PC-3 (cell line): ENCODE measurements at regions not wholly inside any gene's neighbourhood (a gene's known extent, or its start where the extent isn't known, plus 50 kb on each side); places are given as distances from the start of the nearest gene placed in this dataset.

ENCODE experiments used
- ATAC-seq: fragments of 200-7000 bp; cut with Tn5 transposase; 2 replicates; pipeline ENCODE4 v1.9.1; 2020; ENCODE audit warnings: mild to moderate bottlenecking, moderate library complexity
- BruUV-seq: library from RNA; stranded (reverse); fragments of 400-500 nt; replicated peaks from 2 replicates; lab custom pipeline; 2021; lab: Mats Ljungman, UMichigan
- CTCF ChIA-PET: fragments of 300-600 bp; sonication (Branson Sonifier 250); formaldehyde crosslinking; loops from one replicate; lab custom pipeline; 2022; ENCODE audit warnings: antibody characterized with exemption; lab: Charles Lee
- POLR2A ChIA-PET: fragments of 300-600 bp; sonication (Branson Sonifier 250); formaldehyde crosslinking; loops from one replicate; lab custom pipeline; 2022; ENCODE audit warnings: antibody characterized with exemption; ENCODE audit not compliant: unreplicated experiment; lab: Charles Lee
- DNase-seq: peaks from one replicate; pipeline ENCODE4 v3.0.0-alpha.2; 2015
- H2AFZ ChIP-seq: fragments of 300-600 bp; sonication (generic); 2 replicates; pipeline ENCODE4 v1.6.0; 2016; ENCODE audit warnings: antibody characterized with exemption, low read length
- H3F3A ChIP-seq: fragments of 300-600 bp; sonication (generic); one replicate; pipeline ENCODE4 v1.6.0; 2017; ENCODE audit warnings: antibody characterized with exemption, low read length, control low read depth, mild to moderate bottlenecking; ENCODE audit not compliant: unreplicated experiment
- H3K27ac ChIP-seq: fragments of 300-600 bp; sonication (generic); 2 replicates; pipeline ENCODE4 v1.5.1; 2016; ENCODE audit warnings: mild to moderate bottlenecking, low read length
- H3K27me3 ChIP-seq: fragments of 300-600 bp; sonication (generic); 2 replicates; pipeline ENCODE4 v1.6.1; 2016; ENCODE audit warnings: low read length, mixed read lengths
- H3K36me3 ChIP-seq: fragments of 300-600 bp; sonication (generic); 2 replicates; pipeline ENCODE4 v1.6.1; 2016; ENCODE audit warnings: low read depth, mixed run types, low read length, mixed read lengths
- H3K4me1 ChIP-seq: fragments of 300-600 bp; sonication (generic); 2 replicates; pipeline ENCODE4 v1.5.1; 2016; ENCODE audit warnings: low read length; ENCODE audit not compliant: insufficient read depth
- H3K4me2 ChIP-seq: fragments of 300-600 bp; sonication (generic); 2 replicates; pipeline ENCODE4 v1.6.0; 2016; ENCODE audit warnings: low read length
- H3K4me3 ChIP-seq: fragments of 300-600 bp; sonication (generic); 2 replicates; pipeline ENCODE4 v1.5.1; 2016; ENCODE audit warnings: mild to moderate bottlenecking, low read length, mixed read lengths
- H3K79me2 ChIP-seq: fragments of 300-600 bp; sonication (generic); 2 replicates; pipeline ENCODE4 v1.6.1; 2017; ENCODE audit warnings: low read length, mixed read lengths
- H3K9ac ChIP-seq: fragments of 300-600 bp; sonication (generic); 2 replicates; pipeline ENCODE4 v1.6.0; 2016; ENCODE audit warnings: mild to moderate bottlenecking, low read length
- H3K9me2 ChIP-seq: fragments of 300-600 bp; sonication (generic); replicated peaks from 2 replicates; pipeline ENCODE4 v1.6.1; 2016; ENCODE audit warnings: mixed run types, low read length, mixed read lengths
- H3K9me3 ChIP-seq: fragments of 300-600 bp; sonication (generic); 2 replicates; pipeline ENCODE4 v1.6.1; 2016; ENCODE audit warnings: low read length, mixed read lengths
- H4K20me1 ChIP-seq: fragments of 300-600 bp; sonication (generic); 2 replicates; pipeline ENCODE4 v1.6.1; 2016; ENCODE audit warnings: low read length, mixed read lengths
- EZH2 ChIP-seq: fragments of 300-600 bp; sonication (generic); IDR thresholded peaks from one replicate; pipeline ENCODE4 v1.6.1; 2017; ENCODE audit warnings: antibody characterized with exemption, mild to moderate bottlenecking, low read length; ENCODE audit not compliant: unreplicated experiment
- EZH2phosphoT487 ChIP-seq: fragments of 300-600 bp; sonication (generic); IDR thresholded peaks from 2 replicates; pipeline ENCODE4 v1.6.1; 2018; ENCODE audit warnings: mild to moderate bottlenecking, antibody characterized with exemption, low read length, borderline replicate concordance
- intact Hi-C: fragments of 100-400 bp; cut with micrococcal nuclease; formaldehyde crosslinking; loops from 2 replicates; pipeline ENCODE4 v1.9.0; 2023
- TF ChIP-seq, protein P1 (sequence below): fragments of 300-600 bp; sonication (generic); conservative IDR thresholded peaks from 2 replicates; pipeline ENCODE4 v1.5.1; 2017; ENCODE audit warnings: antibody characterized with exemption, low read depth, mild to moderate bottlenecking, low read length

DNA sequence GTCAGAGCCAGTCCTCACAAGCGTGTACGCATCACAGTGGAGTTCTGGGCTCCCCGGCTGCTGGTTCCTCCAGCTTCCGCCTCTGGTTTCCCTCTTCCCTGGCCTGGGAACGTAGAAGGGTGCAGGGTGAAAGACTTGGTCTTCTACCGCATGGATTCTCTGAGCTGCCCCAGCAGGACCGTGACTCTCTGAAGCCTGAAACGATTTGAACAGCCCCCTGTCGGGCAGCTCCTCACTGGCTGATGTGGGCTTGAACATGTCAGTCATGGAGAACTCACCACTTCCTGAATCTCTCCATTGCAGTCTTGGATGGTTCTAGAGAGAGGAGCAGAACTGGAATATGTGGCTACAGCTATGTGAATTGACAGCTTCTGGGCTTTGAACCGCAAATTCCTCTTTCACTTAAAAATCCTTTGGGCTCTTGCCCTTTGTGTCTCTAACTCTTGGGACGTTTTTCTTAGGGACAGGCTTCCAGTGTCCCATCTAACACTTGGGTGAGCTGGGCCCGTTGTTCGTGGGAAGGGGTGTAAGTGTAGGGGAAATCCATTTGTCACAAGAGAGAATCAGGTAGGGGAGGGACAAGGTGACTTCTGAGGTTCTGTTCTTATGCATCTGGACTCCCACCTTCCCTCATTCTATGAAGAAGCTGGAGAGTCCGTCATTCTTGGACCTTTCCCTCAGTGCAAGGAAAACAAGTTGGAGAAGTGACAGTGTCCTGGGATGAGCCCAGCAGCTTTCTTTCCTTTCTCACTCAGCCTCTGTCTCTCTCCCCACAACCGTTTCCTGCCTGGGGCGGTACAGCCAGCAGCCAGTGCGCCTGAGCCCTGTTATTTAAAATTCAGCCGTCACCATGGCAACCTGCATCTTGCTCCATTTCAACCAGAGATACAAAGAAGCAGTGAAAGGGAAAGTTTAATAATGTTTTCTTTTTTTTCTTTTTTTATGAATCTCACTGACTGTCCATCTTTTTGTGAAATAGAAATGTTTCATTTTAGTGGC lies 84.7 kb downstream of the PTTG1 start:
- no peak overlapping the region for H3K4me3 ChIP-seq
- DNase-seq (no peak), ATAC-seq (no peak)
- no peaks in the 10 kb centered on the region for H3K9me3 ChIP-seq
- intact Hi-C loops: loop anchor here (5.0 kb wide), 1 partner anchor 281 kb away; no protein-coding TSS in a partner anchor
- H3F3A ChIP-seq: no peaks in the 10 kb centered on the region
- no peaks in the 10 kb centered on the region for H3K4me1 ChIP-seq
- H3K9ac ChIP-seq: no peak overlapping the region
- peaks cover 6% of the 10 kb centered on the region; the same call in 1 of the 2 replicates for H3K27me3 ChIP-seq
- ChIA-PET CTCF (interaction anchor here (0.9 kb wide), 1 partner anchor 67 kb away, joined by 4 read pairs; no protein-coding TSS in a partner anchor), POLR2A (no interaction called here)
- H3K9me2 ChIP-seq: no peaks in the 10 kb centered on the region
- BruUV-seq: no TSS peak
- H3K36me3 ChIP-seq: no peaks in the 10 kb centered on the region
- no peak overlapping the region for H3K4me2 ChIP-seq
- H4K20me1 ChIP-seq: no peaks in the 10 kb centered on the region
- no peak overlapping the region for H2AFZ ChIP-seq
- H3K27ac ChIP-seq: no peak overlapping the region
- no peaks in the 10 kb centered on the region for H3K79me2 ChIP-seq
- TF ChIP-seq EZH2phosphoT487 (no peak), EZH2 (no peak)
- TF ChIP-seq, protein P1, sequence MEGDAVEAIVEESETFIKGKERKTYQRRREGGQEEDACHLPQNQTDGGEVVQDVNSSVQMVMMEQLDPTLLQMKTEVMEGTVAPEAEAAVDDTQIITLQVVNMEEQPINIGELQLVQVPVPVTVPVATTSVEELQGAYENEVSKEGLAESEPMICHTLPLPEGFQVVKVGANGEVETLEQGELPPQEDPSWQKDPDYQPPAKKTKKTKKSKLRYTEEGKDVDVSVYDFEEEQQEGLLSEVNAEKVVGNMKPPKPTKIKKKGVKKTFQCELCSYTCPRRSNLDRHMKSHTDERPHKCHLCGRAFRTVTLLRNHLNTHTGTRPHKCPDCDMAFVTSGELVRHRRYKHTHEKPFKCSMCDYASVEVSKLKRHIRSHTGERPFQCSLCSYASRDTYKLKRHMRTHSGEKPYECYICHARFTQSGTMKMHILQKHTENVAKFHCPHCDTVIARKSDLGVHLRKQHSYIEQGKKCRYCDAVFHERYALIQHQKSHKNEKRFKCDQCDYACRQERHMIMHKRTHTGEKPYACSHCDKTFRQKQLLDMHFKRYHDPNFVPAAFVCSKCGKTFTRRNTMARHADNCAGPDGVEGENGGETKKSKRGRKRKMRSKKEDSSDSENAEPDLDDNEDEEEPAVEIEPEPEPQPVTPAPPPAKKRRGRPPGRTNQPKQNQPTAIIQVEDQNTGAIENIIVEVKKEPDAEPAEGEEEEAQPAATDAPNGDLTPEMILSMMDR: no peak

DNA sequence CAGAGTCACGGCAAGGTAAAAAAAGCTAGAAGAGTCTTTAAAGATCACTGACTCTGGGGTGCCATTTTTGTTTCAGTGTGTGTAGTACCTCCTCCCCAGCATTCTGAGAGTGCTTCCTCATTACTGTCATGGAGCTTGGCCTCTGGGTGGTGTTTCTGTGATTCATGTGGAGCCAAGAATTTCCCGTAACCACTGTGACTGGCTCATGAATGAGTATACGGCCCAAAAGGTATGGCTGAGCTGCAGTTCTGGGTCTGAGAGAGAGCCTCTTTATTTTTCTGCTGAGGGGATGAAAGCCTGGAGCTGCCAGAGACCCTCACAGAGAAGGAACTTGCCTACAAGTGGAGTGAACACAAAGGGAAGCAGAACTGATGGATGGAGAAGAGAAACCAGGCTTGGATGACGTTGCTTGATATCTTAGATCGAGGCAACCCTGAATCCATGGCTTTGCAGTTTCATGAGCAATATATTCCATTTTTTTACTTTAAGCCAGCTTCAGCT lies 85.6 kb downstream of the PTTG1 start:
- no peaks in the 10 kb centered on the region for H3F3A ChIP-seq
- no peaks in the 10 kb centered on the region for H3K9me2 ChIP-seq
- no peaks in the 10 kb centered on the region for H3K36me3 ChIP-seq
- no peak overlapping the region for H3K4me2 ChIP-seq
- H3K79me2 ChIP-seq: no peaks in the 10 kb centered on the region
- CTCF ChIA-PET: interaction anchor here (0.7 to 0.8 kb wide), 2 partner anchors 68 to 1767 kb away, joined by 3 read pairs; no protein-coding TSS in a partner anchor
- no peaks in the 10 kb centered on the region for H3K4me1 ChIP-seq
- peak overlapping the region; percentile 6; the same call in 1 of the 2 replicates for H2AFZ ChIP-seq
- intact Hi-C loops: loop anchor here (5.0 kb wide), 1 partner anchor 280 kb away; no protein-coding TSS in a partner anchor
- H3K4me3 ChIP-seq: no peak overlapping the region
- H3K27me3 ChIP-seq: peaks cover 14% of the 10 kb centered on the region; the same call in 1 of the 2 replicates
- H4K20me1 ChIP-seq: no peaks in the 10 kb centered on the region
- TF ChIP-seq EZH2phosphoT487 (no peak), EZH2 (no peak)
- TF ChIP-seq, protein P1: no peak
- no peak overlapping the region for H3K27ac ChIP-seq
- no TSS peak for BruUV-seq
- ATAC-seq: peak; percentile 35
- DNase-seq: peak; percentile 42
- no peaks in the 10 kb centered on the region for H3K9me3 ChIP-seq
- no peak overlapping the region for H3K9ac ChIP-seq
- POLR2A ChIA-PET: no interaction called here
